ENCODE measurements at regions not wholly inside any gene's neighbourhood (a gene's known extent, or its start where the extent isn't known, plus 50 kb on each side); places are given as distances from the start of the nearest gene placed in this dataset.

DNA sequence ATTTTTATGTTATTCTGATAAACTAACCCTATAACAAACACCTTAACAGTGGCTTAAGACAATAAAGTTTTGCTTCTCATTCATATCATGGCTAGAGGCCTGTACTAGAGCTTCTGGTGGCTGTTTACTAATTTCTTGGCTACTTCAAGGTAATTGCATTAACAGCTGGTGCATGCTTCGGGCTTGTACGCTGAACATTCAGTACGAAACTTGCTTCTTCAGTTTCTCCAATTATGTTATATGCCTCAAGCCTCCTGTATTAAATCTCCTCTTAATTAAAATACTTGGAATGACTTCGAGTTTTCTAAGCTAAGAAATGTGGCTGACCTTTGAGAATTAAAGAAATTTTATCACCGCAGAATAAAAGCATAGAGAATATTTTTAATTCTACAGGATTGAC, 138.9 kb upstream of the TRAM1L1 start:
- Histone ChIP-seq H3K4me3 (replicated peaks in 1 of 3) (no peak overlapping the region), H3K27ac (no peak overlapping the region), H3K36me3 (no peaks in the 10 kb centered on the region), H3K27me3 (no peaks in the 10 kb centered on the region), H3K9me3 (no peaks in the 10 kb centered on the region), H3K4me1 (no peaks in the 10 kb centered on the region)
- TF ChIP-seq POLR2A (IDR thresholded peaks at IDR 0.05) = no peak
- TF ChIP-seq, protein P1, sequence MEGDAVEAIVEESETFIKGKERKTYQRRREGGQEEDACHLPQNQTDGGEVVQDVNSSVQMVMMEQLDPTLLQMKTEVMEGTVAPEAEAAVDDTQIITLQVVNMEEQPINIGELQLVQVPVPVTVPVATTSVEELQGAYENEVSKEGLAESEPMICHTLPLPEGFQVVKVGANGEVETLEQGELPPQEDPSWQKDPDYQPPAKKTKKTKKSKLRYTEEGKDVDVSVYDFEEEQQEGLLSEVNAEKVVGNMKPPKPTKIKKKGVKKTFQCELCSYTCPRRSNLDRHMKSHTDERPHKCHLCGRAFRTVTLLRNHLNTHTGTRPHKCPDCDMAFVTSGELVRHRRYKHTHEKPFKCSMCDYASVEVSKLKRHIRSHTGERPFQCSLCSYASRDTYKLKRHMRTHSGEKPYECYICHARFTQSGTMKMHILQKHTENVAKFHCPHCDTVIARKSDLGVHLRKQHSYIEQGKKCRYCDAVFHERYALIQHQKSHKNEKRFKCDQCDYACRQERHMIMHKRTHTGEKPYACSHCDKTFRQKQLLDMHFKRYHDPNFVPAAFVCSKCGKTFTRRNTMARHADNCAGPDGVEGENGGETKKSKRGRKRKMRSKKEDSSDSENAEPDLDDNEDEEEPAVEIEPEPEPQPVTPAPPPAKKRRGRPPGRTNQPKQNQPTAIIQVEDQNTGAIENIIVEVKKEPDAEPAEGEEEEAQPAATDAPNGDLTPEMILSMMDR (IDR thresholded peaks at IDR 0.05) = no peak
- WGBS, 2 donors = 88 to 89% methylated on average over 5 of the region's 5 CpGs
- no peak for DNase-seq
- intact Hi-C loops (cut with DNase I) = no loop called here

DNA sequence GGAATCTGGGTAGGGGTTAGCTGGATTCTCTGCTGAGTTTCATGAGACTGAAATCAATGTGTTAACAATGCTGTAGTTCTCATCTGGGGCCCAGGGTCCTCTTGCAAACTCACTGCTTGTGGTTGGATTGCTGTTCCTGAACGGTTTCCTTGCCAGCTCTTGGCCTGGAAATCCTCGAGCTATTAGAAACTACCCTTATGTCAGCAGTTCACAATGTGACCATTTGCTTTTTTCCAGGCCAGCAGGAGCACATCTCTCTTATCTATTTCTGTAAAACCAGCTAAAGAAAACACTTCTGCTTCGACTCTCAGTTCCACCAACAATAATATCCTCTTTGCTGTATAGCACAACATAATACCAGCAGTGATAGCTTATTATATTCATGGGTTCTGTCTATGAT, 140.1 kb upstream of the TRAM1L1 start:
- Histone ChIP-seq H3K9me3 (no peaks in the 10 kb centered on the region), H3K36me3 (no peaks in the 10 kb centered on the region), H3K27ac (no peak overlapping the region), H3K4me3 (replicated peaks in 1 of 3) (no peak overlapping the region), H3K4me1 (no peaks in the 10 kb centered on the region), H3K27me3 (no peaks in the 10 kb centered on the region)
- WGBS, 2 donors = 21 to 27% methylated on average over 3 of the region's 3 CpGs
- no peak for DNase-seq
- no peak for TF ChIP-seq POLR2A (IDR thresholded peaks at IDR 0.05)
- TF ChIP-seq, protein P1 (IDR thresholded peaks at IDR 0.05) = no peak
- intact Hi-C loops (cut with DNase I) = no loop called here

DNA sequence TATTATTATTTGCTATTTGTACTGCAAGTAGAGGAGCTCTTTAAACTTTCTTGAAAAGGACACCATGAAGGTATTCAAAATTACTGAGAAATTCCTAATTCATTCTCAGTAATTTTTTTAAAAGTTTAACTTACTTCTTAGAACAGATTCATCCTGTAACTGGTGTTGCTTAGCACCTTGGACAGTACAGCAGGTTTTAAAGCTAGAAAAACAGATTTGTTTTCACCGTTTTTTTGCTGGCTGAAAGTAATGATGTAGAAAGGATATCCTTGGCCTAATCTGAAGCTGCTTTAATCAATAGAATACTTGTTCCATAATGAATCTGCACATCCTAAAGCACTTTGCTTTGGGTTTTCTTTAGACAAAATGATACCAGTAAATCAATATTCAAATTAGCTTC, 142.5 kb upstream of the TRAM1L1 start:
- Histone ChIP-seq H3K9me3 (no peaks in the 10 kb centered on the region), H3K27ac (no peak overlapping the region), H3K27me3 (no peaks in the 10 kb centered on the region), H3K36me3 (no peaks in the 10 kb centered on the region), H3K4me3 (replicated peaks in 1 of 3) (no peak overlapping the region), H3K4me1 (no peaks in the 10 kb centered on the region)
- no peak for TF ChIP-seq POLR2A (IDR thresholded peaks at IDR 0.05)
- TF ChIP-seq, protein P1 (IDR thresholded peaks at IDR 0.05) = no peak
- intact Hi-C loops (cut with DNase I) = no loop called here
- 42 to 67% methylated on average over 1 of the region's 1 CpG for WGBS, 2 donors
- DNase-seq = no peak

DNA sequence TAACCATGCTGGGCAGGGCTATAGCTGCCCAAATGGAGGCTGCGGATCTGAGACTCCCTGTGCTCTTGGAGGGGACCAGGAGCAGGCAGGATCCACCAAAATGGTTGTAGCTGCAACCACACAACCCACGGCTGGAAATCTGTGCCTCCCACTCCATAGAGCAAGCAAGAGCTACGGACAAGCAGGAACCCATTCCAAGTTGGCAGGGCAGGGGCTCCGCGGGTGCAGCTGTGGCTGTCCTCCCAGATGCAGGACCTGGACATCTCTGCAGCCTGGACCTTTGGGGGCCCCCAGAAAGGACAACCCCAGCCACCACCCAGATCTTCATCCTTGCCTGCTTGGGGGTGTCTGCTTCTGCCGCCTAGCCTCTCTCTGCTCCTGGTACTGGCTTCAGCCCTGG, 154.1 kb upstream of the TRAM1L1 start:
- 87 to 94% methylated on average over 3 to 6 of the region's 6 CpGs for WGBS, 2 donors
- Histone ChIP-seq H3K9me3 (no peaks in the 10 kb centered on the region), H3K4me1 (no peaks in the 10 kb centered on the region), H3K27ac (no peak overlapping the region), H3K36me3 (no peaks in the 10 kb centered on the region), H3K27me3 (no peaks in the 10 kb centered on the region), H3K4me3 (replicated peaks in 1 of 3) (no peak overlapping the region)
- TF ChIP-seq, protein P1 (IDR thresholded peaks at IDR 0.05) = no peak
- TF ChIP-seq POLR2A (IDR thresholded peaks at IDR 0.05) = no peak
- intact Hi-C loops (cut with DNase I) = no loop called here
- no peak for DNase-seq

DNA sequence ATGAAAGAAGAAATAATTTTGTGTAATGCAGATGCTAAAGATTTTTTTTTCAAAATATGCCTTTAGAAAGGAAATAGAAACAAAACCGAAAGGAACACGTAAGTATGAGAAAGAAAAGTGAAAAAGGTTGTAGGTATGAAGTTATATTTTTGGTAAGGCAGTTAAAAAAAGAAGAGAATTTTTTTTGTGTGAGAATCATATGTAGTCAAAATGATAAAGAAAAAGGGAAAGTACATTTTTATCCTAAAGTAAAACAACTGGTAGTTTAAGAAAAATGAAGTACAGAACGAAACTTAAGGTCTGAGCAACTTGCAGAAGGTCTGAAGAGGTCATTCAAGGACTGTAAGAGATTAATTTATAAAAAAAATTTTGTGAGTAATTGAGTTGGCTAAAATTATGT, 164.0 kb upstream of the TRAM1L1 start:
- Histone ChIP-seq H3K27me3 (no peaks in the 10 kb centered on the region), H3K9me3 (no peaks in the 10 kb centered on the region), H3K27ac (no peak overlapping the region), H3K4me3 (replicated peaks in 1 of 3) (no peak overlapping the region), H3K36me3 (no peaks in the 10 kb centered on the region), H3K4me1 (no peaks in the 10 kb centered on the region)
- WGBS, 2 donors = 82 to 83% methylated on average over 3 of the region's 3 CpGs
- intact Hi-C loops (cut with DNase I) = no loop called here
- no peak for DNase-seq
- TF ChIP-seq, protein P1 (IDR thresholded peaks at IDR 0.05) = no peak
- TF ChIP-seq POLR2A (IDR thresholded peaks at IDR 0.05) = no peak
